Urothelium cell line (cell line): ENCODE measurements at regions not wholly inside any gene's neighbourhood (a gene's known extent, or its start where the extent isn't known, plus 50 kb on each side); places are given as distances from the start of the nearest gene placed in this dataset.

ENCODE experiments used
- DNase-seq: peaks from one replicate; pipeline ENCODE4 v3.0.0; 2011; ENCODE audit warnings: low spot score, mixed read lengths
- FAIRE-seq: peaks from 2 replicates; lab custom pipeline; 2011; peaks lifted over from hg19 to GRCh38; lab: Jason Lieb, UNC

DNA sequence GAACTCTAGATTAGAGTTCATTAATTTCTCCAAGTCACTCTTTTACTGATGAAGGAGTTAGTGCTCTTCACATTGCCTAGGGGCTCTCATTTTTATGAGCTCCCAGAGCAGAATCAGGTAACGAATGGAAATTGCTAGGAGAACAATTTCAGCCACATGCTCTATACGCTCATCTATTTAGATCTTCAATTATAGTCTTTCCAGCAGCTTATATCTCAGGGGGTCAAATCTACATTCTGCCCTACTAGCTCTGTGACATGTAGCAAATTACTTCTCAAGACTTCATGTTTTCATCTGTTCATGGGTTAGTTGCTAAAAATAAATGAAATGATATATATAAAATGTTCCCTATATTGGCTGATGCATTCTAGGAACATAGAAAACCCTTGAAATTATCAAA, 183.6 kb downstream of the PLPP3 start:
- FAIRE-seq: no peak

DNA sequence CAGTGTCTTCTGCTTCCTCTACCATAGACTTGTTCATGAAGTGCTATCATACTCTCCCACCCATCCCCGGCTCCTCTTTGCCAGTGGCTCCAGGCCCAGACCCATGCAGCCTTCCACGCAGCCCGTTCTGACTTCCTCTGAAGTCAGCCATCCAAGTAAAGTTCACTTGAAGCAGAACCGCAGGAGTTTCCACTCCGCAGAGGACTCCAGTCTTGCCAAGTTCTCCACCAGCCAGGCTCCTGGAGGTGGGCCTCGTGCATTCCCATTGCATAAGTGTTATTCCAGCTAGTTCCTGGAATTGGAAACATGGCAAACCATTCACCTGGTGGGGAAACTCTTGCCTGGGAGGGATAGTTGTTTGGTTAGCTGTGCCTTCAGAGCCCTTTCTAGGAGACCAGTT, 185.1 kb downstream of the PLPP3 start:
- DNase-seq (no peak), FAIRE-seq (no peak)

More for the DNA sequence above, 183.6 kb downstream of the PLPP3 start:
- DNase-seq: no peak

DNA sequence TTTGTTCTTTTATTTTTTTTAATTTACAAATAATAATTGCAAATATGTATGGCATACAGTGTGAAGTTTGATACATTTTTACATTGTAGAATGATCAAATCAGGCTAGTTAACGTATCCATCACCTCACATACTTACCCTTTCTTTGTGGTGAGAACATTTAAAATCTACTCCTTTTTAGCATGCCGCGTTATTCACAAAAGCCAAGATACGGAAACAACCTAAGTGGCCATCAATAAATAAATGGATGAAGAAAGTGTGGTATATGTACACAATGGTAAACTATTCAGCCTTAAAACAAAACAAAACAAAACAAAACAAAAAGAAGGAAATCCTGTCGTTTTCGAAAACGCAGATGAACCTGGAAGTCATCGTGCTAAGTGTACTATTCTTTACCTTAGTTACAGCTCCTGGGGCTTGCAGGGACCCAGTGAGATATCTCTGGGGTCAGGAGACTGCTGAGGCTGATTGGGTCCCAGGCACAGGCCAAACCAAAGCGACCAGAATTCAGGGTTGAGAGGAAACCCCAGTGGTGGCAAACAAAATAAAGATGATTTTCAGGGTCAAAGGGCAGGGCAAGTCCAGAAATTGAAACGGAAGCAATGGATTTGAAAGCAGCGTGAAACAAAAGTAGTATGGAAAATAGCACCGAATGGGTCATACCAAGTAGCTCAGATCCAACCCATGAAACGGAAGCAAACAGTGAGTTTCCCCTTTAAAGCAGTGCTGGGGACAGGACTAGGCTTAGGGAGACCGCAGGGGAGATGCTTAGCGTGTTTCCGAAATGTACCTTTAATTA, 188.2 kb downstream of the PLPP3 start:
- no peak for DNase-seq
- no peak for FAIRE-seq

DNA sequence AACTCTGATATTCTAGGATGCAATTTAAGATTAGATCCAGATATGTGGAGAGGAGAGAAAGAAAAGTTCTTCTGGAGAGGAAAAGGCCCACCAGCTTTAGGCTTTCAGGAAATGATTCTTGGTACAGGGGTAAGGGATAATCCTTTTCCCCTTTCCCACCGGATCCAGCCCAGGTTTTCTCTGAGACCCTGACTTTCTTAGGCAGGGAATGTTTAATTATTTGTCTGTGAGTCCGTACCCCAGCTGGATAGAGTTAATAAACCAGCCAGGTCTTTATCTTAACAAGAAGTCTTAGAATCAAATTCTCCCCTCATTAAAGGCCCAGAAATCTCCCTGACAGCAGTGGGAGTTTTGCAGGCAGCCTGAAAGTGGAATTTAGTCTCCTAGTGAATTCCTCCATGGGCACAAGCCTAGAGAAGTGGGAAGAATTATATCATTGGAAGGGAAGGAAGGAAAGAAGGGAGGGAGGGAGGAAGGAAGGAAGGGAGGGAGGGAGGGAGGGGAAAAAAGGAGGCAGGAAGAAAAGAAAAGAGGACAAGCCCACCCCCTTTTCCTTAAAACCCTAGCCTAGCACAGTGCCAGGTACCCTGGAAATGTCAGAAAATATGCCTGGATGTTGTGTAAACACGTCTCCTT, 189.0 kb downstream of the PLPP3 start:
- no peak for DNase-seq
- no peak for FAIRE-seq

DNA sequence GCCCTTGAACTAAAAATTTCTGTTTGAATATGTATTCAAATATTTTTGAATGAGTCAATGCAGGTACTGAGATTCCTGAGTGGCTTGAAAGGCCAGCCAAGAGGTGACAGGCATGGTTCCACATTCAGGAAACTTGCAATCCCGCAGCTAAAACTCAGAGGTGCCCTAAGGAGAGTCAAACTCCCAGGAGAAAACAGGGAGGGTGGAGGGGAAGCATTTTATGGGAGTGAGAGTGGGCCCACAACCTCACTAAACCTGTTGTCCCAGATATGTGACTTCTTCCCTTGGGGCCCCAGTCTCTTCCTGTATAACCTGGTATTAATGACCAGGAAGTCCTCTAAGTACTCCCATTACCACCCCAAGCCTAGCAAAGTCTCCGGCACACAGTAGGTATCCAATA, 189.6 kb downstream of the PLPP3 start:
- DNase-seq: no peak
- FAIRE-seq: no peak

DNA sequence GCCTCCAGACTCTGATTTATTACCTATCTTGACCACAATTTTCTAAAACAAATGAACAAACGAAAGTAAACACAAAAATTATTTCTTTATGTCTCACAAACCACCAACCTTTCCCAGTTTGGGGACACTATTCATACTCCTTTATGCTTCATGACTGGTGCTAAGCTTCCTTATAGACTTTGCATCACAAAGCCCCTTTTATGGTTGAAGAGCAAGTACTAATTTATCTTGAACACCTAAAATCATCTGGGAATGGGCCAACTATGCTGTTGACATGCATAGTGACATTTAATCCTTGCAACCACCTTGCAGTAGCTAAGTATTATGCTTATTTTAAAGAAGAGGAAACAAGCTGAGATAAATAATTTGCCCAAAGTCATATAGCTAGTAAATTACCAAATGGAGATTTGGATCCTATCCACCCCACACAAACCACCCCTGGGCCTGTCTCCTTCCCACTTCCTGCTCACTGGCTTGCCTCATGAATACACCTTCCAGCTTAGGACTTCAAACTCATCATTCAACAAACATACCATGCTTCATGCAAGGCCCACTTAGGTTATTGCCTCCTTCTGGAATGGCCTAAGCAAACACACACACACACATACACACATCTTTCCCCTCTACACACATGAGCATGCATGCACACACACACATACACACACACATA, 192.2 kb downstream of the PLPP3 start:
- DNase-seq (no peak), FAIRE-seq (no peak)

DNA sequence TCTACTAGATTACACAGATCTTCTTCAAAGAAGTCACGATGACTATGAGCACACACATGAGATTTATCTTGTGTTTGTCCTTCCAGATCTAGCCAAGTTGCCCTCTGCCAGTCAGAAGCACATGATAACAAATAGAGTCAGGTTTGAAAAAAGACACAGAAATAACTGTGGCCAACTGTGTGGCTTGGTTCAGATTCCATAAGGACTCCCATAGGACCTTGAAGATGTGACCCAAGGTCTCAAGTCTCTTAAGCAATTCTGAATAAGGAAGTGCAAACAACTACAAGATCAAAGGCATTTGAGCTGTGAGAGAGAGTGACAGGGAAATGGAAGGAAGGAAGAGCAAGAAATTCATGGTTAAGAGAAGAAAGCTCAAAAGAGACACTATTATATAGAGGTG, 194.0 kb downstream of the PLPP3 start:
- FAIRE-seq (no peak), DNase-seq (no peak)

DNA sequence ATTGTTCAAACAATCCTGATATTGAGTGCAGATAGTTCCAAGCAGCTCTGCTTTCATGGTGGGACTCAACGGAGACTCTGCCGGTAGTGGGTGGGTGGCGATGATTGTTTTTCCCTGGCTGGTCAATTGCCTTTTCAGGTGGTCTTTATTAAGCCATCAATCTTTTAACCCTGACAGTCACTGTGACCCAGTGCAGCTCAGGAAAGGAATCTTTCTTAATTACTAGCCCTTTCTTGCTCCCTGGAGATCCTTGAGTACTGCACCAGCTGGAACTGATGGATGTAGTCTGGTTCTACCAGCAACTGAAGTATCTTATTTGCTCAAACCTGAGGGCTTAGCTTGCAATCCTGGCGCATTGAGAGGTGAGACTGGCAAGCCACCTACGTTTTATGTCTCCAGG, 196.4 kb downstream of the PLPP3 start:
- FAIRE-seq: no peak
- DNase-seq: no peak

DNA sequence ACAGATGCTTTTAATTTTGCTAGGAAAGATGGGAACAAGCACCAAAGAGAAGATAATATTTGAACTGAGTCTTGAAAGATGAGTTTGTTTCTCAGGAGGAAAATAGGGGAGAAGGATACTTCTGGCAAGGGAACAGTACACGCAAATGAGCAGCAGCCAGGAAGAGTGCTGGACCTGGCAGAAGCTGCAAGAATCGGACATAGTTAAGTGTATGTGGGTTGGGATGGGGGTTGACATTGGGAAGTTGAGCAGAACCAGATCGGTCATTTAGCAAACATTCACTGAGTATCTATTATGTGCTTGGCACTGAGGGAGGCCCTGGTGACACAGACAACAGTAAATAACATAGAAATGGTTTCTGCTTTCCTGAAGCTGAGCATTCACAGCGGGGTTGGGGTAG, 198.8 kb downstream of the PLPP3 start:
- no peak for DNase-seq
- FAIRE-seq: no peak

DNA sequence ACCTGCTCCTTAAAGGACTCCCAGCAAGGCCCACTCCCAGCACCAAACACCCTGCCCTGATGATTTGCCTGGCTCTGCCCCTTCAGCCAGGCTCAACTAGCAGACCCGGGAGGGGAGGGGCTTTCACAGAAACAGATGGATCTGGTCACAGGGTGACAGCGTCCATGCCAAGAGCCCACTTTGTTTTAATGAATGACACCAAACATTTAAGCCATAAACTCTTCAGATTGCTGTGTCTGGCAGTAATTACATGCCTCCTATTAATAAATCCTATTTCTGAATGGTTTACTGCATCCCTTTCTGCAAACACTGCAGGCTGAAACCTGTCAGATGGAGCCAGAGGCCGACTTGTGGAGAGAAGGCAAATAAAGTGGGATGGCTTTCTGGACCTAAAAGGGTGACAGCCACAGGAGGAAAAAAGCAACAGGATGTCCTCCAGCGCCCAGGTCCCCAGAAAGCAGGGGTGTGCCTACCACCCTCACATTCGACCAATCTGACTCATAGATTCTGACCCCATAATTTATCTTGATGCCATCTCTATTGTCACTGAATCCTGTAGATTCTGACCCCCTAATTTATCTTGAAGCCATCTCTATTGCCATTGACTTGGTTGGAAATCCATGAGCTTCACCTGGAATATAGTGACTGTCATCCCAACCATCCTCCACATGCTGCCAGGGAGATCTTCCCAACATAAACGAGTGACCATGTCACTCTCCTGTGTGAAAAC, 200.9 kb downstream of the PLPP3 start:
- no peak for FAIRE-seq
- DNase-seq: no peak

DNA sequence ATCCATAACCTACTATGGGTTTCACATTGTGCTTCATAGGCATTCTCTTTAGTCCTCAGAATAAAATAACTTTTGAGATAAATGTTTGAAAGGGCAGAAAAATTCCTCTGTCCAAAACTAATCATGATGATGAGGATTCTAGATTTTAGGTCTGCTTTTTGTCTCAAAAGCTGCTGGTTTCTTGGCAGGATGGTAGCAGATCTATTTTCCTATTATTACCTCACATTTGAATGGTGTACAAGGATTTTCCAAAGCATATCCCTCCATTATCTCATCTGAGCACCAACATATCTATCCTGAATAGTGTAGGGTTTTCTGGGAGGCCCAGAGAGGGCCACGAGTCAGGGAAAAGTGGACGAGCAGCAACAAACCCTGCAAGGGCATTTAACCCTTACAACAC, 201.9 kb downstream of the PLPP3 start:
- no peak for FAIRE-seq
- DNase-seq: no peak

DNA sequence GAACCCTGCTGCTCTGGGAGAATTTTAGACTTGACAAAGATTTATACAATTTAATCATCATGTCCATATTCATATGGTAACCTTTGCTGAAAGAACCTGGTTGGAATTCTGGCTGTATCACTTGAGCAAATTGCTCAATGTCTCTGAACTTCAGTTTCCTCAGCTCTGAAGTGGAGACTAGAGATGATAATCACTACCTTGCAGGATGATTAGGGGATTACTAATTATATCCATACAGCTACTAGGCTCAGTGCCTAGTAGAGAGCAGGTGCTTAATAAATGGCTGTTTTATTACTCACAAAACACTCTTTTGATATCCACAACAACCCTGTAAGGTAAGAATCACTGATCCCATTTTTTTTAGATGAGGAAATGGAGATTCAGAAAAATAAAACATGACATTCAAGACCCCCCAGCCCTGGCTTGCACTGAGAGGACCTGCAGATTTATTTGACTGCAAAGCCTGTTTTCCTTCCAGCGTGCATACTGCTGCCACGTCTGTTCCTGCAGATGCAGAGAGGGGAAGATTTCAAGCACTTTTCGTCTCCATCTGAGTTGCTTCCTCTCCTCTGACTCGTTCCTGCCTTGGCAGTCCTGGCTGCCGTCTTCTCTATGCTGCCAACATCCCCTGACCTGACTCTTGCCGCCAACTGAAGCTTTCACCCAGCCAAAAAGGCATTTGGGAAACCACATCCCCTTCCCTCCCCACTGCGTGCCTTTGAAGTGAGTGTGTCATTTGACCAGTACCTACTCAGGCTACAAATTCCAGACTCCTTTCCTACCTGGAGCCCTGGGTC, 203.0 kb downstream of the PLPP3 start:
- FAIRE-seq: peak; percentile 78
- peak; percentile 90 for DNase-seq

DNA sequence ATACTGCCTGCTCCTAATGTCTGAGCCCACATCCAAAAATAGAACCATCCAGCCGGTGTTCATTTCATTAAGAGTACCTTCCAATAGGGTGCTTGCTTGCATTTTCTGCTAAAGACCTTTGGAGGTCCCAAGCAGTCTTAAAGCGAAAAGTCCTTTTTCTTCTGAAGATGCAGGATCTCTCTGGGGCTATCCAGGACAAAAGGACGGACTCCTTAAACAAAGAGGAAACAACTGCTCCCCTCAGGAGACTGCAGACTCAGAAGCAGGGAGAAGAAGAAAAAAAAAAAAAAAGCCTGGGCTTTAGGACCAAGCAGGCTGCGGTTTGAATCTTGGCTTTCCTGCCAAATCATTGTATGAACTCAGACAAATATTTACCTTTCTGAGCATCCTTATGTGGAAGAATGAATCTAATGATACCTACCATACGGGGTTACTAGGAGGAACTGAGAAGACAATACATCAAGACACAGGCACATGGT, 204.0 kb downstream of the PLPP3 start:
- DNase-seq (peak; percentile 49), FAIRE-seq (no peak)

DNA sequence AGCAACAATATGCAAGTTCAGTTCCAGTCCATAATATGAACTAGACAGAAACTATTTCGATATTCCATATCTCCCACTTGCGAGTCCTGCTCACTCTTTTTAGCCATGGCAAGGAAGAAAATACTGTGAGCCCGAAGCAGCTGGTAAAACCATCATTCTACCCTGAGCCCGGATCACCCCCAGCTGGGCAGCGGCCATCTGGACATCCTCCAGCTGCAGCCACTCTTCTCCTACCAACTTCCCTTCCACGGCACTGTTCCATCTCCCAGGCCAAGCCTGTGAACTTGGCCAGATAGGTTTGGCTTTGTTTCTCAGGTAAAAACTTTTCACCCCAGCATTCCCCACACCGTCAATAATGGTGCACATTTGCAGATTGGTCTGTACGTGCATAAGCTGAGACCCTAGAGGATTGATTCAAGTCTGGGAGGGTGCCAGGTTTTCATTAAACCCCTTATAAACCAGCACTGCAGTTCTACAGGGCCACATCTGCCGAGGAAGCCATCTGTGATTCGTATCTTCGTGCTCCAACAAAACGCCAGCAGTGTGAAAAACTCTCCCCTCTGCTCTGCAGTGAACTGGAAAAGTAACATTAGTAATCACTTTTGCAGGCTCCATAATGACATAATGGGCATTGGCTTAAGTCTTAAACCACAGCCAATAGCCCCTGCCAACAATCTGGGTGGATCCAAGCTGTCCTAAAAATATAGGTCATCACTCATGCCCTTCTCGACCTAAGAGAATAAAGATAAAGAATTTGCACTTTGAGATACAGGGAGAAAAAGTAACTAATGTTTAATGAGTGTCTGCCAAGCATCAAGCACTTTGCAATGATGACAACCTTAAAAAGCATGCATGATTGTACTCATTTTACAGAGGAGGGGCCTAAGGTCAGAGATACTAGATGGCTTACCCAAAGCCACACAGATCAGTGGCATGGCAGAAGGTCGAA, 205.1 kb downstream of the PLPP3 start:
- FAIRE-seq (peak; percentile 27), DNase-seq (peak; percentile 25)

DNA sequence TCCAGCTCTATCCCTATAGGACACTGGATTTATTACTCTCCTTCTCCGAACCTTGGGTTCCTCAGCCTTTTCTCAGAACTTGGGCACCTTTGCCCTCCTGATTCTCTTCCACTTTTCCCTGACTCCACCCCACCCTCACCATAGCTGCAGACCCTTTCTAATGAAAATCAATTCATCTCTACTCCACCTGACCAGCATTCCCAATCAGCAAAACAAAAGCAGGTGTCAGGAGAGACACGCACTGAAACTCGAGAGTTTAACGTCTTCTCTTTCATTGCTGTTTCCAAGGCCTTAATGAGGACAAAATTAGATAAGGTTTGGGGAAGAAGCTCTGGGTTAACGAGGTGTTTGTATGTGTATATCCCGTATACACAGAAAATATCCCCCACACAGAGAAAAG, 208.8 kb downstream of the PLPP3 start:
- no peak for FAIRE-seq
- DNase-seq: no peak

DNA sequence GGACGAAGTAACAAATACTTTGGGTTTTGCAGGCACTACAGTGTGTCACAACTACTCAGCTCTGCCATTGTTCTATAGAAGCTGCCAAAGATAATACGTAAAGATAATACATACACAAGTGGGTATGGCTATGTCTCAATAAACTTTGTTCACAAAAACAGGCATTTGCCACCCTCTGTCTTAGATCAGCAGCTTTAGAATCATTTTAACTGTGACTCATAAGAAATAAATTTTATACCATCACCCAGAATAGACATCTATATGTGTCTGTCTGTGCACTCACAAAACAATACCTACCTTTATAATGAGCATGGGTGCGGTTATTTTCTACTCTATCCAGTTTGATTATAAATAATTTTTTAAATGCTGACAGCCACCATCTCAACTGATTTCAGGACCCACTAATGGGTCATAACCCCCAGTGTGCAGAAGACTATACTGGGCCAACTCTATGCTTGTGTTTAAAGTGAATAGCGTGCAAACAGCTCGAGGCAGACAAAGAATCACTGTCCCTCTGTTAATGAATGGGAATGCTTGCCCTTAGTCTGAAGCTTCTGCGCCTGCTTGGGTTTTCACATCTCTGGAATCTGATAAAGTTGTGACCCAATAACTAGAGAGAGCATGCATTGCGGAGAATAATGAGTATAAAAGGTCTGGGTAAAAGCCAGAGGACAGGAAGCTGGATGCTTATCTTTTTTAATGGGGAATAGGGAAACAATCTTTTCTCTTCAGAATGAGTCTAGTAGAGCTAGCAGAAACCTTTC, 216.2 kb downstream of the PLPP3 start:
- FAIRE-seq (no peak), DNase-seq (no peak)

DNA sequence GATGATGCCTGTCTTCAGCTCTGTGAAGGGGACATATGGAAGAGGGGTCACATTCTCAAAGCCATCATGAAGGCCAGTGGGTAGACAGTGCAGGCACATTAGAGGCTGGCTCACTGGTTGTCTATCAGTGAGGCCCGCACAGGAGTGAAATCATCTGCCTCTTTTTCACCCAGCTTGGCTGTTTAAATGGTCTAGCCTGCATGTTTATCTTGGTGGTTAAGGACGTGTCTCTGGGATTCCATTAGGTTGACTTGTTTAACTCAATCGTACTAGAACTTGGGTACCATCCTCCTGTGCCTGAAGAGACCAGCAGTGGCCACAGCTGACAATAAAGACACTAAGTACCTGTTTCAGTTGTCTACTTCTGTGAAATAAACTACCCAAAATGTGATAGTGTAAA, 219.3 kb downstream of the PLPP3 start:
- no peak for FAIRE-seq

DNA sequence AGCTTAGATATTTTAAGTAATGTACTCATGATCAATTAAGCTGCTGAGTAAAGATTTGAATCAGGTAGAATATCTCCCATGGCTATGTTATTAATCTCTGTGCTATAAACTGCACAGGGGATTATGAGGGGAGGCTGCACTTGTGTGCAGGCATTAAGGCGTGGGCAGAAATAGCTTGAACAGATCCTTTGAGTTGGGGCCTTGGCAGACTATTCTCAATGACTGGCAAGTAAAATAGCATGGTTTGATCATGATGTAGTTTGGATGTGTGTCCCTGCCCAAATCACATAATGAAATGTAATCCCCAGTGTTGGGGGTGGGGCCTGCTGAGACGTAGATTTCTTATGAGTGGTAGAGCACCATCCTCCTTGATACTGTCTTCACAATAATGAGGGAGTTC, 220.3 kb downstream of the PLPP3 start:
- DNase-seq: no peak
- FAIRE-seq: no peak

More for the DNA sequence above, 219.3 kb downstream of the PLPP3 start:
- DNase-seq: no peak
